ENCODE measurements at regions not wholly inside any gene's neighbourhood (a gene's known extent, or its start where the extent isn't known, plus 50 kb on each side); places are given as distances from the start of the nearest gene placed in this dataset.

DNA sequence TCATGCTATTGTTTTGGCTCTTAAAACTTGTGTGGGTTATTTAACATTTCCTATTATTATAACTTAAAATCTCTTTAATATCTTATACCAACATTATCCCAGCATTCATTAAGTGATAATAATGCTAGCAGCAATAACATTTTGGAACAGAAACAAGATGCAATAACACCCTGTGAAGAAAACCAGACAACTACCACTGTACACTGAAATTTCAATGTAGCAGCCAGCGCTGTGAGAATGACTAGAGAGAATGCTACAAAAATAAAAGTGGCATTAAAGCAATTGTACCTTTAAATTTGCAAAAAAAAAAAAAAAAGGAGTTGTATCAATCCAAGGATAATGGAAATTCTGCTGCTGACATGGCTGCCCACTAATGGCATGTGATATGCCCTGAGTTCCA, 269.9 kb downstream of the TTC32 start:
- no peak overlapping the region for H2BK15ac ChIP-seq (ENCODE audit: low read depth, low read length)
- H3K56ac ChIP-seq (ENCODE audit: insufficient read length, low read depth, low read length): no peak overlapping the region
- no peaks in the 10 kb centered on the region for H3K27me3 ChIP-seq (ENCODE audit: insufficient read depth, low read length)
- Mint-ChIP-seq H3K27me3 (ENCODE audit: low read depth) (peaks cover 2% of the 10 kb centered on the region), H3K9me3 (no peaks in the 10 kb centered on the region), H3K36me3 (ENCODE audit: insufficient read depth in 1 of 3, low read depth in 3 of 3) (no peaks in the 10 kb centered on the region), H3K27ac (no peak overlapping the region), H3K4me3 (no peak overlapping the region), H3K4me1 (no peaks in the 10 kb centered on the region)
- no peaks in the 10 kb centered on the region for H3K23me2 ChIP-seq (ENCODE audit: insufficient read length, low read depth, low read length, poor library complexity, severe bottlenecking)
- no peak overlapping the region for H3T11ph ChIP-seq (ENCODE audit: low read length)
- H2BK5ac ChIP-seq (ENCODE audit: insufficient read length, low read length): no peak overlapping the region
- H4K91ac ChIP-seq (ENCODE audit: insufficient read length, low read depth, low read length): no peak overlapping the region
- no CpG with 5 or more reads among the region's 1 CpG for WGBS (ENCODE audit: extremely low coverage, insufficient read length, low lambda C conversion rate)
- DNase-seq: no peak
- no peak overlapping the region for H2BK12ac ChIP-seq (ENCODE audit: insufficient read length, low read depth, low read length)
- H3K79me2 ChIP-seq (ENCODE audit: insufficient read depth, low read length): no peaks in the 10 kb centered on the region
- H3K79me1 ChIP-seq (ENCODE audit: insufficient read depth, low read depth, low read length, poor library complexity, severe bottlenecking): no peaks in the 10 kb centered on the region
- no peak overlapping the region for H3K4ac ChIP-seq (ENCODE audit: low read depth, low read length)
- H3K9me3 ChIP-seq (ENCODE audit: control insufficient read depth, low read depth, low read length): no peaks in the 10 kb centered on the region
- H3K4me2 ChIP-seq (ENCODE audit: insufficient read depth, insufficient read length, low read length): no peak overlapping the region
- no peak overlapping the region for H3K27ac ChIP-seq (ENCODE audit: insufficient read length, low read depth, low read length)
- H4K20me1 ChIP-seq (ENCODE audit: control insufficient read depth, insufficient read depth, insufficient read length): no peaks in the 10 kb centered on the region
- H3K14ac ChIP-seq (ENCODE audit: insufficient read depth, low read length): no peak overlapping the region
- H2BK120ac ChIP-seq (ENCODE audit: low read depth, low read length, poor library complexity, severe bottlenecking): no peak overlapping the region
- no peak overlapping the region for H3K23ac ChIP-seq (ENCODE audit: insufficient read length, low read depth, low read length)
- H4K8ac ChIP-seq (replicated peaks; ENCODE audit: insufficient read length, low read depth, low read length): no peak overlapping the region
- TF ChIP-seq CTCF (conservative IDR thresholded peaks at IDR 0.05): no peak
- H2BK20ac ChIP-seq (ENCODE audit: low read depth, low read length, poor library complexity, severe bottlenecking): no peak overlapping the region
- no peak overlapping the region for H2AK5ac ChIP-seq (ENCODE audit: insufficient read length, low read length)
- no peak overlapping the region for H3K9ac ChIP-seq (ENCODE audit: extremely low read depth, insufficient read length, low read length)
- H3K4me1 ChIP-seq (ENCODE audit: insufficient read depth, low read length): no peaks in the 10 kb centered on the region
- no peak overlapping the region for H2AFZ ChIP-seq (ENCODE audit: low read length)
- H4K5ac ChIP-seq (ENCODE audit: insufficient read length, low read depth, low read length): no peak overlapping the region
- H3K18ac ChIP-seq (ENCODE audit: insufficient read length, low read depth, low read length): no peak overlapping the region

Measured in H9 (cell line).